Mesendoderm (in vitro differentiated cells): ENCODE measurements at regions not wholly inside any gene's neighbourhood (a gene's known extent, or its start where the extent isn't known, plus 50 kb on each side); places are given as distances from the start of the nearest gene placed in this dataset.

Experiments
- DNase-seq: peaks from one replicate; pipeline ENCODE4 v3.0.0; 2013
- H2AK5ac ChIP-seq: 2 replicates; pipeline ENCODE4 v1.6.1; 2013; ENCODE audit warnings: low read length, inconsistent platforms
- H2BK120ac ChIP-seq: 2 replicates; pipeline ENCODE4 v1.6.1; 2013; ENCODE audit warnings: low read depth, mild to moderate bottlenecking, low read length, moderate library complexity, mixed read lengths
- H2BK15ac ChIP-seq: replicated peaks from 2 replicates; pipeline ENCODE4 v1.6.1; 2013; ENCODE audit warnings: low read depth, mild to moderate bottlenecking, moderate library complexity
- H2BK5ac ChIP-seq: 2 replicates; pipeline ENCODE4 v1.6.1; 2013; ENCODE audit warnings: low read length, inconsistent platforms
- H3K18ac ChIP-seq: 2 replicates; pipeline ENCODE4 v1.6.1; 2013; ENCODE audit warnings: mild to moderate bottlenecking, low read length, mixed read lengths
- H3K23ac ChIP-seq: one replicate; pipeline ENCODE4 v1.6.1; 2013; ENCODE audit warnings: low read length
- H3K27ac ChIP-seq: 2 replicates; pipeline ENCODE4 v1.5.1; 2013; ENCODE audit warnings: low read depth, mild to moderate bottlenecking, inconsistent platforms, low read length, moderate library complexity
- H3K27me3 ChIP-seq: 2 replicates; pipeline ENCODE4 v1.6.1; 2013; ENCODE audit warnings: low read length, control low read depth, mild to moderate bottlenecking, inconsistent platforms; ENCODE audit not compliant: insufficient read depth, poor library complexity
- H3K36me3 ChIP-seq: 2 replicates; pipeline ENCODE4 v1.6.1; 2013; ENCODE audit warnings: low read length, inconsistent platforms; ENCODE audit not compliant: control insufficient read depth, insufficient read depth
- H3K4ac ChIP-seq: one replicate; pipeline ENCODE4 v1.6.1; 2013; ENCODE audit warnings: low read depth, mild to moderate bottlenecking, low read length, moderate library complexity
- H3K4me1 ChIP-seq: 2 replicates; pipeline ENCODE4 v1.6.1; 2013; ENCODE audit warnings: low read depth, low read length, inconsistent platforms; ENCODE audit not compliant: control insufficient read depth
- H3K4me2 ChIP-seq: 2 replicates; pipeline ENCODE4 v1.6.1; 2013; ENCODE audit warnings: low read length
- H3K4me3 ChIP-seq: 2 replicates; pipeline ENCODE4 v1.5.1; 2013; ENCODE audit warnings: mild to moderate bottlenecking, low read length
- H3K56ac ChIP-seq: one replicate; pipeline ENCODE4 v1.6.1; 2013; ENCODE audit warnings: low read length
- H3K79me1 ChIP-seq: 2 replicates; pipeline ENCODE4 v1.6.1; 2013; ENCODE audit warnings: low read length, inconsistent platforms
- H3K79me2 ChIP-seq: 2 replicates; pipeline ENCODE4 v1.6.1; 2013; ENCODE audit warnings: mild to moderate bottlenecking, low read length; ENCODE audit not compliant: control insufficient read depth, insufficient read depth
- H3K9ac ChIP-seq: 2 replicates; pipeline ENCODE4 v1.6.1; 2013; ENCODE audit warnings: low read length, inconsistent platforms
- H4K5ac ChIP-seq: one replicate; pipeline ENCODE4 v1.6.1; 2013; ENCODE audit warnings: low read length
- H4K8ac ChIP-seq: one replicate; pipeline ENCODE4 v1.6.1; 2013; ENCODE audit warnings: low read depth, mild to moderate bottlenecking, control low read depth, low read length, moderate library complexity
- WGBS: extraction: QIAGEN DNeasy Blood & Tissue Kit; methylation state at CpG from one replicate; pipeline ENCODE4 v1.1.7; 2013; ENCODE audit warnings: low lambda C conversion rate, missing lambda C conversion rate; ENCODE audit not compliant: insufficient coverage; ENCODE audit errors: extremely low coverage; 5-methylcytosine and 5-hydroxymethylcytosine counted together

DNA sequence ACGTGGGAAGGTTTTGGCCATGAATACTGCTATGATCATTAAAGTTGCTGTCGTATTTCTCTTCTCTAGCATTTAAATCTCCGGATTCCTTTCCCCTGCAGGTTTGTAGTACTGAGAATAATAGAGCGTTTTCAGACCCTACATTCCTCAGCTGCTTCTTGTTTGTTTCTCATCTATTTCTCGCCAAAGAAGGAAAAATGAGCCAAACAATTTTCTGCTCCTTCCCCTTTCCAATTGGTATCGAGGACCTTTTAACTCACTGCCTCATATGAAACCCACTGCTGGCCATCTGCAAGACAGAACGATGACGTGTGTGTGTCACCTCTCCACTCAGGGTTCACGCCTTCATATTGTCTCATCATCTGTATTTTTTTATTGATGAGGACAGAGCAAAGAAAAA is 689.4 kb upstream of the WWC1 start:
- Histone ChIP-seq H3K79me1 (no peaks in the 10 kb centered on the region), H3K9ac (no peak overlapping the region), H3K56ac (no peak overlapping the region), H4K8ac (no peak overlapping the region), H3K36me3 (no peaks in the 10 kb centered on the region), H3K4me1 (no peaks in the 10 kb centered on the region), H3K4me2 (no peak overlapping the region), H4K5ac (no peak overlapping the region), H2BK15ac (no peak overlapping the region), H3K27me3 (no peaks in the 10 kb centered on the region), H3K4ac (no peak overlapping the region), H2BK5ac (no peak overlapping the region), H3K18ac (no peak overlapping the region), H3K79me2 (no peaks in the 10 kb centered on the region), H3K4me3 (no peak overlapping the region), H3K23ac (no peak overlapping the region), H2BK120ac (no peak overlapping the region), H2AK5ac (no peak overlapping the region), H3K27ac (no peak overlapping the region)
- no peak for DNase-seq
- no CpG with 5 or more reads among the region's 9 CpGs for WGBS

DNA sequence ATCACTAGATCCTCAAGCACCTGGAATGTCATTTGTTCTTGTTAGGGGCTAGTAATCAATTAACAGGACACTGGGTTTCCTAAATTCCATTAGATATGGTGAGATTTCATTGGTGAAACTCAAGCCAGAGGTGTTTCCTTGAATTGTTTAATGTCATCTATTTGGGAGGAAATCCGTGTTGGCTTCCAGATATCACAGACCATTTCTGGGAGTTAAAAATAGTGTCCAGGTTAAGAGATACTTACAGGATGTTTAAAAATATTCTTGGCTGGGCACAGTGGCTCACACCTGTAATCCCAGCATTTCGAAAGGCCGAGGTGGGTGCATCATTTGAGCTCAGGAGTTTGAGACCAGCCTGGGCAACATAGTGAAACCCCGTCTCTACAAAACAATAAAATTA is 688.3 kb upstream of the WWC1 start:
- Histone ChIP-seq H3K4me3 (no peak overlapping the region), H3K4me2 (no peak overlapping the region), H3K4ac (no peak overlapping the region), H3K18ac (no peak overlapping the region), H3K4me1 (no peaks in the 10 kb centered on the region), H3K27me3 (no peaks in the 10 kb centered on the region), H3K27ac (no peak overlapping the region), H3K23ac (no peak overlapping the region), H3K79me1 (no peaks in the 10 kb centered on the region), H3K79me2 (no peaks in the 10 kb centered on the region), H4K8ac (no peak overlapping the region), H2AK5ac (no peak overlapping the region), H2BK15ac (no peak overlapping the region), H3K56ac (no peak overlapping the region), H4K5ac (no peak overlapping the region), H2BK5ac (no peak overlapping the region), H2BK120ac (no peak overlapping the region), H3K9ac (no peak overlapping the region), H3K36me3 (no peaks in the 10 kb centered on the region)
- WGBS, result no CpG with 5 or more reads among the region's 4 CpGs
- no peak for DNase-seq

DNA sequence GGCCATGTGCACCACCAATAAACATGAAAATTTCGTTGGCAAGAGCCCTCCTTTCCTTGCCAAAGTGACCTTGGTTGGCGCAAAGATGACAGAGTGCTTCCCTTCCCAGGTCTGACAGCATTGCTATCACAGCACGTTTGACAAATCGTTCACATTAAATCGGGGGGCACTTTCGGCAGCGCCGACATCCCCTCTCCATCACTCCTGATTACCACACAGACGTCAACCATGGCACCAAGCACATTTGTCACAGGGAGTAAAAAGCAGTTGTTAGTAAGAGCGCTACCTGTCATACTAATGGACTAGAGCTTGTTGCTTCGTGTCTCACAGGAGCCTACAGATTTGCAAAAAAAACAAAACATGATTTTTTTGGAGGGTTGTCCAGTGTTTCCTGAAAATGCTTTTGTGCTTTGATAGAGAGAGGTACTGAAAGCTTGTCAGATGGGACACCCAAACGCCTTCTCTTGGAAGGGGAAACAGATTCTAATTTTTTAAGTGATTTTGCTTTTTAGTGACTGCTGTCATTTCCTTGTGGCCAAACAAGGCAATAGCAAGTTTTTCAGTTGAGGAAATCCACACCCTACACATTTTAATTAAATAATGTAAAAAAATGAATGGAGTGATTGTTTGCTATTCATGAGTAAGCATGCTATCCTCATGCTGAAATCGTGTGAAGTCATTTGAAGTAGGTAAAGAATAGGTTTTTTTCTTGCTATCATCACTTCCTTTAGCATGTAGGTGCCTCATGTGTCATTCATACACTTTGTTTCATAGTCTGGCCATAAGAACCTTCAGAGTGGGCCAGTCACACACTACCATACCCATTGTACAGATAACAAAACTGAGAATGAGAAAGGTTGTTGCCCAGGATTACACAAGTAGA is 682.8 kb upstream of the WWC1 start:
- H3K56ac ChIP-seq, result no peak overlapping the region
- H3K4ac ChIP-seq, result no peak overlapping the region
- no peak for DNase-seq
- no peak overlapping the region for H2BK120ac ChIP-seq
- H3K4me3 ChIP-seq, result no peak overlapping the region
- no peak overlapping the region for H4K8ac ChIP-seq
- no peak overlapping the region for H3K18ac ChIP-seq
- no peaks in the 10 kb centered on the region for H3K4me1 ChIP-seq
- no peak overlapping the region for H4K5ac ChIP-seq
- no peak overlapping the region for H3K27ac ChIP-seq
- no CpG with 5 or more reads among the region's 13 CpGs for WGBS
- H3K27me3 ChIP-seq, result no peaks in the 10 kb centered on the region
- no peak overlapping the region for H2AK5ac ChIP-seq
- no peak overlapping the region for H2BK15ac ChIP-seq
- H2BK5ac ChIP-seq, result no peak overlapping the region
- no peak overlapping the region for H3K9ac ChIP-seq
- H3K4me2 ChIP-seq, result no peak overlapping the region
- no peaks in the 10 kb centered on the region for H3K36me3 ChIP-seq
- no peaks in the 10 kb centered on the region for H3K79me2 ChIP-seq
- no peak overlapping the region for H3K23ac ChIP-seq
- H3K79me1 ChIP-seq, result no peaks in the 10 kb centered on the region

DNA sequence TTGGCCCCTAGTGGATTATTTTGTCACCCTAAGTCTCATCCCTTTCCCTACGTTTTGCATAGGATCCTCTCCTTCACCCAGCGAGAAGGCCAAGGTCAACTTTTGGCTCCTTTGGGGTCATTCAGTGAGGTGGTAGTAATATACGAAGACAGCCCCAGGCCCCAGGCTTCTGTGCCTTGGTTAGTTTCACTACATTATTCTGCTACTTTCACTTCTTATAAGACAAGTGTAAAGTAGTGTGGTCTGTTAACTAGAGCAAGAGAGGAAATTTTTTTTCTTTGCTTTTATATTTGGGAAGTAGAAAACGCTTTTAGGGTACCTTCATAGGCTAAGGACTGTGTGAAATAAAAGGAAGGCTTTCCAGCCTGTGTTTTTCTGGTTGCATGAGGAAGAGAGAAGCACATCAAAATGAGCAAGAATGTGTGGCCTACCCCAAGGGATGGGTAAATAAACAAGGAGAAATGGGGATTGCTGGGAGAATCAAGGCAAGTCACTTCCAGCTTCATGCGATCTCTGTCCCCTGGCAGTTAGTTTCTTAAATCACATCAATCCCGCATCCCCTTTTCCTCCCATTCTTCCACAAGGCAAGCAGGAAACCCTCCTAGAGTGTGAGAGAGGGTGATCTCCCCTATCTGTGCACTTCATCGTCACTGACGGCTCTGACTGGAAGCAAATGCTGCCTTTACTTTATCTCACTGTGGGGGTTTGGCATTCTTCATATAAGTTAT is 677.0 kb upstream of the WWC1 start:
- DNase-seq, result peak; percentile 33
- Histone ChIP-seq H4K8ac (no peak overlapping the region), H2BK15ac (no peak overlapping the region), H2AK5ac (no peak overlapping the region), H3K56ac (no peak overlapping the region), H3K79me1 (no peaks in the 10 kb centered on the region), H3K4me3 (no peak overlapping the region), H3K18ac (no peak overlapping the region), H3K4ac (no peak overlapping the region), H3K79me2 (no peaks in the 10 kb centered on the region), H3K4me1 (no peaks in the 10 kb centered on the region), H2BK5ac (no peak overlapping the region), H3K27me3 (no peaks in the 10 kb centered on the region), H2BK120ac (no peak overlapping the region), H4K5ac (no peak overlapping the region), H3K23ac (no peak overlapping the region), H3K36me3 (no peaks in the 10 kb centered on the region), H3K9ac (no peak overlapping the region), H3K27ac (no peak overlapping the region), H3K4me2 (no peak overlapping the region)
- no CpG with 5 or more reads among the region's 8 CpGs for WGBS

DNA sequence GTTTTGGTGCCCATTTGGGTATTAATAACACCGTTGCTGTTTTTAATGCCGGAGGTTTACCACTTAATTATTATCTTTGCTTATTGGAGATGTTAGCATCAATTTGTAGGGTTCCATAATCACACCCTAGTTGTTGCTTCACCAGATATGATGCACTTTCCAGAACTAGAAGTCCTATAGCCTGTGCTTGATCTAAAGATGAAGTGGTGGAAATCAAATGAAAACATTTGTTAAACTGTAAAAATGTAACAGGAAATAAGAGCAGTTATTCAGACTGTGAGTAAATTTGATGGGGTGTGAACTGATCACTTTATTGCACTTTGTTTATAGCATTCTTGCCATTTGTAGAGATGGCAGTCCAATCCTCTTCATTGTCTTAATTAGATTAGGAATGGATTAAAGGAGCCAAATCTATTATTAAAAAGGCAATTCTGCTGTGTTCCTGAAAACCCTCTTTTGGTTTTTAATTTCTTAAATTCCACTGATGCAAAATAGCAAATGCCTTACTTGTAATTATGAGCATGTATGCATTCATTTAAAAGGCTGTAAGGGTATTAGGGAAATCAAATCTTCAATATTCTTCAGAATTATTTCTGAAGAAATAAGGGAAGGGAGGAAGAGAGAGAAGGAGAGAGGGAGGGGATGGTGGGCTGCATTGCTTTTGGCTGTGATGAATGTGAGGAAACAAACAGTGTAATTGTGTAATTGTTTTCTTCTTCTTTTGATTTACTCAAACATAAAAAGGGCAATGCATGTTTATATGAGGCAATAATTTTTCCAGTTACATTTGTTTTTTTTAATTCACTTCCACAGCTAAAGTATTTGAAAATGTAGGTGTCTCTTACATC is 675.2 kb upstream of the WWC1 start:
- H2BK120ac ChIP-seq, result no peak overlapping the region
- WGBS, result no CpG with 5 or more reads among the region's 2 CpGs

More for the DNA sequence above, 675.2 kb upstream of the WWC1 start:
- H3K27ac ChIP-seq, result no peak overlapping the region
- H3K27me3 ChIP-seq, result no peaks in the 10 kb centered on the region
- H3K4me1 ChIP-seq, result no peaks in the 10 kb centered on the region
- no peak overlapping the region for H3K23ac ChIP-seq
- H4K5ac ChIP-seq, result no peak overlapping the region
- H3K56ac ChIP-seq, result no peak overlapping the region
- H3K36me3 ChIP-seq, result no peaks in the 10 kb centered on the region
- no peaks in the 10 kb centered on the region for H3K79me2 ChIP-seq
- no peak overlapping the region for H3K4ac ChIP-seq
- no peak overlapping the region for H3K18ac ChIP-seq
- H3K4me3 ChIP-seq, result no peak overlapping the region
- no peak overlapping the region for H3K9ac ChIP-seq
- H3K79me1 ChIP-seq, result no peaks in the 10 kb centered on the region
- no peak overlapping the region for H4K8ac ChIP-seq
- no peak overlapping the region for H2BK5ac ChIP-seq
- H2BK15ac ChIP-seq, result no peak overlapping the region
- no peak overlapping the region for H3K4me2 ChIP-seq
- DNase-seq, result no peak
- H2AK5ac ChIP-seq, result no peak overlapping the region
